B cell (primary cell): ENCODE measurements at regions not wholly inside any gene's neighbourhood (a gene's known extent, or its start where the extent isn't known, plus 50 kb on each side); places are given as distances from the start of the nearest gene placed in this dataset.

Source experiments
- EZH2 ChIP-seq: IDR thresholded peaks from 2 replicates; pipeline ENCODE4 v1.6.1; 2012; ENCODE audit warnings: borderline replicate concordance, low read depth, mild to moderate bottlenecking, moderate library complexity, low read length; ENCODE audit not compliant: insufficient read depth, poor library complexity, severe bottlenecking
- TF ChIP-seq, protein P1 (sequence below): fragments of 200-600 bp; IDR thresholded peaks from one replicate; pipeline ENCODE4 v1.8.0; 2022; ENCODE audit warnings: antibody characterized with exemption, mild to moderate bottlenecking

GRCh38 chr3:25297667-25298585 is 130.1 kb upstream of the RARB start:
- TF ChIP-seq, protein P1, sequence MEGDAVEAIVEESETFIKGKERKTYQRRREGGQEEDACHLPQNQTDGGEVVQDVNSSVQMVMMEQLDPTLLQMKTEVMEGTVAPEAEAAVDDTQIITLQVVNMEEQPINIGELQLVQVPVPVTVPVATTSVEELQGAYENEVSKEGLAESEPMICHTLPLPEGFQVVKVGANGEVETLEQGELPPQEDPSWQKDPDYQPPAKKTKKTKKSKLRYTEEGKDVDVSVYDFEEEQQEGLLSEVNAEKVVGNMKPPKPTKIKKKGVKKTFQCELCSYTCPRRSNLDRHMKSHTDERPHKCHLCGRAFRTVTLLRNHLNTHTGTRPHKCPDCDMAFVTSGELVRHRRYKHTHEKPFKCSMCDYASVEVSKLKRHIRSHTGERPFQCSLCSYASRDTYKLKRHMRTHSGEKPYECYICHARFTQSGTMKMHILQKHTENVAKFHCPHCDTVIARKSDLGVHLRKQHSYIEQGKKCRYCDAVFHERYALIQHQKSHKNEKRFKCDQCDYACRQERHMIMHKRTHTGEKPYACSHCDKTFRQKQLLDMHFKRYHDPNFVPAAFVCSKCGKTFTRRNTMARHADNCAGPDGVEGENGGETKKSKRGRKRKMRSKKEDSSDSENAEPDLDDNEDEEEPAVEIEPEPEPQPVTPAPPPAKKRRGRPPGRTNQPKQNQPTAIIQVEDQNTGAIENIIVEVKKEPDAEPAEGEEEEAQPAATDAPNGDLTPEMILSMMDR = no peak
- no peak for TF ChIP-seq EZH2
